Psoas muscle (tissue), 7 donors: ENCODE measurements at regions not wholly inside any gene's neighbourhood (a gene's known extent, or its start where the extent isn't known, plus 50 kb on each side); places are given as distances from the start of the nearest gene placed in this dataset.
"Not testable (repeated sequence)": the region's sequence is repeated elsewhere in the genome, so short reads cannot be mapped to it uniquely, and the experiment has no call there.

ENCODE experiments used
- ATAC-seq, 4 donors: fragments of 200-7000 bp; cut with Tn5 transposase; one replicate each; pipeline ENCODE4 v1.9.1; 2020; ENCODE audit warnings: moderate library complexity in 3 of 4, mild to moderate bottlenecking in 2 of 4
- DNase-seq, 2 donors: peaks; one replicate each; pipeline ENCODE4 v3.0.0-alpha.2; 2020
- H3K27ac ChIP-seq: fragments of 200-600 bp; one replicate; pipeline ENCODE4 v1.8.0; 2022
- H3K27me3 ChIP-seq, 3 donors: fragments of 200-600 bp in 1 of 3; one replicate each; pipeline versions ENCODE4 v1.6.1 to v1.8.0; 2013 to 2022; ENCODE audit warnings: low read length in 2 of 3, mild to moderate bottlenecking in 2 of 3, moderate library complexity in 1 of 3; ENCODE audit not compliant: insufficient read depth in 3 of 3
- H3K36me3 ChIP-seq, 2 donors: fragments of 200-600 bp in 1 of 2; one replicate each; pipeline versions ENCODE4 v1.6.1 to v1.8.0; 2013 to 2022; ENCODE audit warnings: low read depth in 1 of 2, mild to moderate bottlenecking in 1 of 2, moderate library complexity in 1 of 2; ENCODE audit not compliant: insufficient read depth in 1 of 2
- H3K4me1 ChIP-seq: fragments of 200-600 bp; one replicate; pipeline ENCODE4 v1.8.0; 2022
- H3K4me3 ChIP-seq: fragments of 200-600 bp; one replicate; pipeline ENCODE4 v1.8.0; 2022; ENCODE audit warnings: mild to moderate bottlenecking
- H3K9me3 ChIP-seq: fragments of 200-600 bp; one replicate; pipeline ENCODE4 v1.8.0; 2022
- CTCF ChIP-seq: fragments of 200-600 bp; IDR thresholded peaks from one replicate; pipeline ENCODE4 v1.8.0; 2022; ENCODE audit warnings: antibody characterized with exemption
- WGBS, 3 donors: extraction: QIAGEN DNeasy Blood & Tissue Kit; methylation state at CpG; one replicate each; pipeline versions ENCODE4 v1.1.6 to v1.1.7; 2013; 5-methylcytosine and 5-hydroxymethylcytosine counted together
- intact Hi-C, 2 donors: fragments of 100-400 bp; cut with DNase I; formaldehyde crosslinking; loops; one replicate each; pipeline versions ENCODE4 v1.11.0 to v1.14.2; 2022
- donor health status: healthy with polysubstance abuse.
- donor health status: DM: no; HTN: no; CAD: no; lungs with moderate emphysema.
- donor health status: Bipolar disorder and iron deficiency.
- donor health status: healthy.
- donor health status: DM: yes; HTN: yes; CAD: no.
- donor health status: DM: no; HTN: no; CAD: no.
- donor health status: DM: yes; HTN: yes; CAD: no.

GRCh38 chr5:58317009-58317408 lies 142.9 kb downstream of the PLK2 start:
- no peak for DNase-seq
- Histone ChIP-seq H3K9me3 (no peaks in the 10 kb centered on the region), H3K36me3 (peaks cover 0 to 2% of the 10 kb centered on the region in 2 donors), H3K4me1 (no peaks in the 10 kb centered on the region), H3K4me3 (no peak overlapping the region), H3K27ac (no peak overlapping the region), H3K27me3 (no peaks in the 10 kb centered on the region)
- no peak for ATAC-seq
- TF ChIP-seq CTCF, result no peak
- WGBS, 3 donors, result 64 to 75% (median 65%) methylated on average over 7 of the region's 7 CpGs
- intact Hi-C loops, result no loop called here

- intact Hi-C loops, result no loop called here
- no peak overlapping the region for H3K4me3 ChIP-seq
- DNase-seq (no peak), ATAC-seq (no peak)
- no peaks in the 10 kb centered on the region for H3K4me1 ChIP-seq
- no peak for TF ChIP-seq CTCF
- H3K9me3 ChIP-seq, result no peaks in the 10 kb centered on the region
- no peaks in the 10 kb centered on the region for H3K27me3 ChIP-seq
- 91 to 98% (median 98%) methylated on average over 1 of the region's 1 CpG for WGBS, 3 donors
- H3K36me3 ChIP-seq, result peaks cover 0 to 2% of the 10 kb centered on the region in 2 donors
- H3K27ac ChIP-seq, result no peak overlapping the region
These were observed 144.1 kb downstream of the PLK2 start for GRCh38 chr5:58315794-58316193.

- no peak for TF ChIP-seq CTCF
- H3K4me3 ChIP-seq, result no peak overlapping the region
- no peak for DNase-seq
- H3K27ac ChIP-seq, result no peak overlapping the region
- H3K27me3 ChIP-seq, result no peaks in the 10 kb centered on the region
- H3K9me3 ChIP-seq, result no peaks in the 10 kb centered on the region
- WGBS, 3 donors, result 73 to 90% (median 80%) methylated on average over 4 of the region's 4 CpGs
- no peaks in the 10 kb centered on the region for H3K4me1 ChIP-seq
- peaks cover 0 to 2% of the 10 kb centered on the region in 2 donors for H3K36me3 ChIP-seq
- intact Hi-C loops, result no loop called here
- no peak for ATAC-seq
These were observed 145.3 kb downstream of the PLK2 start for GRCh38 chr5:58314356-58315210.

GRCh38 chr5:58312299-58312698 lies 147.6 kb downstream of the PLK2 start:
- WGBS, 3 donors, result 84 to 92% (median 85%) methylated on average over 5 of the region's 5 CpGs
- no peaks in the 10 kb centered on the region for H3K4me1 ChIP-seq
- ATAC-seq (no peak), DNase-seq (no peak)
- H3K27me3 ChIP-seq, result no peaks in the 10 kb centered on the region
- no peak for TF ChIP-seq CTCF
- intact Hi-C loops, result no loop called here
- no peak overlapping the region for H3K27ac ChIP-seq
- H3K9me3 ChIP-seq, result no peaks in the 10 kb centered on the region
- H3K36me3 ChIP-seq, result peaks cover 0 to 2% of the 10 kb centered on the region in 2 donors
- no peak overlapping the region for H3K4me3 ChIP-seq

GRCh38 chr5:58311526-58311925 lies 148.4 kb downstream of the PLK2 start:
- H3K9me3 ChIP-seq, result no peaks in the 10 kb centered on the region
- no peak overlapping the region for H3K4me3 ChIP-seq
- H3K36me3 ChIP-seq, result peaks cover 0 to 2% of the 10 kb centered on the region in 2 donors
- TF ChIP-seq CTCF, result no peak
- intact Hi-C loops, result no loop called here
- H3K4me1 ChIP-seq, result no peaks in the 10 kb centered on the region
- WGBS, 3 donors, result 86 to 94% (median 88%) methylated on average over 3 of the region's 3 CpGs
- no peak for DNase-seq
- H3K27me3 ChIP-seq, result no peaks in the 10 kb centered on the region
- H3K27ac ChIP-seq, result no peak overlapping the region
- ATAC-seq, result no peak

GRCh38 chr5:58308384-58308783 lies 151.5 kb downstream of the PLK2 start:
- DNase-seq, H3K9me3 ChIP-seq, intact Hi-C loops, H3K27me3 ChIP-seq, H3K4me3 ChIP-seq, H3K4me1 ChIP-seq, H3K27ac ChIP-seq, H3K36me3 ChIP-seq, ATAC-seq: not testable (repeated sequence)
- 81 to 100% (median 94%) methylated on average over 2 of the region's 2 CpGs for WGBS, 3 donors
